GM23248 (cell line): ENCODE measurements at regions not wholly inside any gene's neighbourhood (a gene's known extent, or its start where the extent isn't known, plus 50 kb on each side); places are given as distances from the start of the nearest gene placed in this dataset.

Experiments
- EZH2 ChIP-seq: fragments of 200-600 bp; sonication (generic); IDR thresholded peaks from 2 replicates; pipeline ENCODE4 v1.6.1; 2018; ENCODE audit warnings: antibody characterized with exemption, mild to moderate bottlenecking; ENCODE audit not compliant: insufficient read depth, poor library complexity, severe bottlenecking
- EZH2phosphoT487 ChIP-seq: fragments of 200-600 bp; sonication (generic); IDR thresholded peaks from 2 replicates; pipeline ENCODE4 v1.6.1; 2018; ENCODE audit warnings: antibody characterized with exemption, moderate library complexity, mild to moderate bottlenecking, low read depth; ENCODE audit not compliant: insufficient read depth

DNA sequence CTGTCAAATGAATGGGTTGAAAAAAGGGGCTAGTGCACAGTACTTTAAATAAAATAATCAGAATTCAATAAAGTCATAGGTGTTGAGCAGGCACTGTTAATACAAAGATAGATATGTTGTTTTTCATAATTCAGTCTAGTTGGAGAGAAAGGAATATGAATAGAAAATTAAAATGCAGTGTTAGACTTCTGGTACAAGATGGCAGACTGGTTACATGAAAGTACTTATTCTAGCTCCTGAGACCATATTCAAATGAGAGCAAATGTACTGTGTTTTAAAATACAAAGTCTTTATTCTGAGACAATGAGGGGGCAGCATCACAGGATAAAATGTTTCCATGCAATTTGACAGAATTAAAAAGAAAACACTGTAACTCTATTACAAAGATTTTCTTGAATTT lies 542.1 kb downstream of the COL11A1 start:
- TF ChIP-seq EZH2phosphoT487 (no peak), EZH2 (no peak)
